Keratinocyte (primary cell): ENCODE measurements at regions not wholly inside any gene's neighbourhood (a gene's known extent, or its start where the extent isn't known, plus 50 kb on each side); places are given as distances from the start of the nearest gene placed in this dataset.

Experiments used
- DNase-seq: peaks from one replicate; pipeline ENCODE4 v3.0.0-alpha.2; 2011; ENCODE audit warnings: low read depth, missing footprints, low spot score
- FAIRE-seq: peaks from 2 replicates; lab custom pipeline; 2011; peaks lifted over from hg19 to GRCh38; lab: Jason Lieb, UNC
- H2AFZ ChIP-seq: 2 replicates; pipeline ENCODE4 v1.6.0; 2012; ENCODE audit warnings: low read length, control low read depth, inconsistent platforms; ENCODE audit not compliant: control insufficient read depth
- H3K27ac ChIP-seq: 2 replicates; pipeline ENCODE4 v1.5.1; 2011; ENCODE audit warnings: low read length; ENCODE audit not compliant: control insufficient read depth, insufficient read depth
- H3K27me3 ChIP-seq: 3 replicates; pipeline ENCODE4 v1.6.0; 2011; ENCODE audit warnings: low read length; ENCODE audit not compliant: control insufficient read depth, insufficient read depth; ENCODE audit errors: extremely low read depth
- H3K36me3 ChIP-seq, 2 experiments: 2 replicates in 1 of 2; 3 replicates in 1 of 2; pipeline ENCODE4 v1.5.1; 2011; ENCODE audit warnings: low read length in 2 of 2, mild to moderate bottlenecking in 1 of 2; ENCODE audit not compliant: control insufficient read depth in 2 of 2, insufficient read depth in 2 of 2; ENCODE audit errors: extremely low read depth in 1 of 2
- H3K4me1 ChIP-seq: 3 replicates; pipeline ENCODE4 v1.5.1; 2011; ENCODE audit warnings: low read length; ENCODE audit not compliant: control insufficient read depth, insufficient read depth; ENCODE audit errors: extremely low read depth
- H3K4me2 ChIP-seq: 3 replicates; pipeline ENCODE4 v1.6.0; 2011; ENCODE audit warnings: low read depth, low read length; ENCODE audit not compliant: control insufficient read depth, insufficient read depth; ENCODE audit errors: extremely low read depth
- H3K4me3 ChIP-seq, 3 experiments: fragments of 200-600 bp in 1 of 3; sonication (generic) in 1 of 3; 2 replicates in 2 of 3; 3 replicates in 1 of 3; pipeline ENCODE4 v1.5.1; 2011 to 2016; ENCODE audit warnings: low read length in 3 of 3, mild to moderate bottlenecking in 3 of 3, control low read depth in 2 of 3, inconsistent platforms in 1 of 3, low read depth in 1 of 3, mixed read lengths in 1 of 3, mixed run types in 1 of 3, moderate library complexity in 1 of 3; ENCODE audit not compliant: control insufficient read depth in 2 of 3, insufficient read depth in 2 of 3; ENCODE audit errors: extremely low read depth in 1 of 3
- H3K79me2 ChIP-seq: 2 replicates; pipeline ENCODE4 v1.6.0; 2012; ENCODE audit warnings: low read length; ENCODE audit not compliant: control insufficient read depth, insufficient read depth
- H3K9ac ChIP-seq: 3 replicates; pipeline ENCODE4 v1.6.0; 2011; ENCODE audit warnings: low read length; ENCODE audit not compliant: control insufficient read depth, insufficient read depth; ENCODE audit errors: extremely low read depth
- H3K9me1 ChIP-seq: 3 replicates; pipeline ENCODE4 v1.6.0; 2011; ENCODE audit warnings: low read length; ENCODE audit not compliant: control insufficient read depth, insufficient read depth; ENCODE audit errors: extremely low read depth
- H3K9me3 ChIP-seq: 2 replicates; pipeline ENCODE4 v1.5.1; 2012; ENCODE audit warnings: low read depth, low read length; ENCODE audit not compliant: control insufficient read depth
- H4K20me1 ChIP-seq: 3 replicates; pipeline ENCODE4 v1.6.0; 2011; ENCODE audit warnings: low read length; ENCODE audit not compliant: control insufficient read depth, insufficient read depth; ENCODE audit errors: extremely low read depth
- EZH2 ChIP-seq: IDR thresholded peaks from one replicate; pipeline ENCODE4 v1.6.1; 2012; ENCODE audit warnings: inconsistent platforms, mild to moderate bottlenecking, low read length, moderate library complexity
- dilution Hi-C: fragments of 300-500 bp; cut with MboI; formaldehyde crosslinking; loops from one replicate; pipeline ENCODE4 v1.7.0; 2020; ENCODE audit warnings: low sequenced_read_pairs; ENCODE audit not compliant: extremely low pct_ligation_motif_present
- TF ChIP-seq, protein P1 (sequence below), 3 experiments: IDR thresholded peaks in 1 of 3; conservative IDR thresholded peaks in 1 of 3; optimal IDR thresholded peaks in 1 of 3; 2 replicates in 2 of 3; 3 replicates in 1 of 3; pipeline versions ENCODE3 to v1.5.1; 2011; ENCODE audit warnings: low read length in 3 of 3, mild to moderate bottlenecking in 3 of 3, moderate library complexity in 2 of 3, control low read depth in 1 of 3, inconsistent platforms in 1 of 3; ENCODE audit not compliant: insufficient read depth in 2 of 3; ENCODE audit errors: extremely low read depth in 1 of 3

DNA sequence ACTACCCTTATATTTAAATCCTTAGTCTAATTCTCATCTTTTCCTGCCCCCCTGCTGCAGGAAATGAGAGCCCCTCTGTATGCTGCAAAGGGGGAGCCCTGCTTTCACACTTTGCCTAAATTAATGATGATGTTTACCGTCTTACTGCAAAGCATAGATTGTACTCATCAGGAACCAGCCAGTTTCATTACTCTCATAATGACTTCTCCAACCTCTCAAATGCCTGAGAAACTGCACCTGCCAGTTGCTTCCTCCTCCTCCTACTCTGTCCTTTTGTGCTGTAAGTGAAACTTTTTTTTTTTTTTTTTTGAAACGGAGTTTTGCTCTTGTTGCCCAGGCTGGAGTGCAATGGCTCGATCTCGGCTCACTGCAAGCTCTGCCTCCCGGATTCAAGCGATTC is 101.7 kb downstream of the ADSS2 start:
- TF ChIP-seq, protein P1, sequence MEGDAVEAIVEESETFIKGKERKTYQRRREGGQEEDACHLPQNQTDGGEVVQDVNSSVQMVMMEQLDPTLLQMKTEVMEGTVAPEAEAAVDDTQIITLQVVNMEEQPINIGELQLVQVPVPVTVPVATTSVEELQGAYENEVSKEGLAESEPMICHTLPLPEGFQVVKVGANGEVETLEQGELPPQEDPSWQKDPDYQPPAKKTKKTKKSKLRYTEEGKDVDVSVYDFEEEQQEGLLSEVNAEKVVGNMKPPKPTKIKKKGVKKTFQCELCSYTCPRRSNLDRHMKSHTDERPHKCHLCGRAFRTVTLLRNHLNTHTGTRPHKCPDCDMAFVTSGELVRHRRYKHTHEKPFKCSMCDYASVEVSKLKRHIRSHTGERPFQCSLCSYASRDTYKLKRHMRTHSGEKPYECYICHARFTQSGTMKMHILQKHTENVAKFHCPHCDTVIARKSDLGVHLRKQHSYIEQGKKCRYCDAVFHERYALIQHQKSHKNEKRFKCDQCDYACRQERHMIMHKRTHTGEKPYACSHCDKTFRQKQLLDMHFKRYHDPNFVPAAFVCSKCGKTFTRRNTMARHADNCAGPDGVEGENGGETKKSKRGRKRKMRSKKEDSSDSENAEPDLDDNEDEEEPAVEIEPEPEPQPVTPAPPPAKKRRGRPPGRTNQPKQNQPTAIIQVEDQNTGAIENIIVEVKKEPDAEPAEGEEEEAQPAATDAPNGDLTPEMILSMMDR (optimal IDR thresholded peaks at IDR 0.05 in 1 of 3, IDR thresholded peaks at IDR 0.05 in 1 of 3, conservative IDR thresholded peaks at IDR 0.05 in 1 of 3; ENCODE audit: extremely low read depth in 1 of 3, insufficient read depth in 2 of 3, low read length in 3 of 3), result no peak
- dilution Hi-C loops, result no loop called here

DNA sequence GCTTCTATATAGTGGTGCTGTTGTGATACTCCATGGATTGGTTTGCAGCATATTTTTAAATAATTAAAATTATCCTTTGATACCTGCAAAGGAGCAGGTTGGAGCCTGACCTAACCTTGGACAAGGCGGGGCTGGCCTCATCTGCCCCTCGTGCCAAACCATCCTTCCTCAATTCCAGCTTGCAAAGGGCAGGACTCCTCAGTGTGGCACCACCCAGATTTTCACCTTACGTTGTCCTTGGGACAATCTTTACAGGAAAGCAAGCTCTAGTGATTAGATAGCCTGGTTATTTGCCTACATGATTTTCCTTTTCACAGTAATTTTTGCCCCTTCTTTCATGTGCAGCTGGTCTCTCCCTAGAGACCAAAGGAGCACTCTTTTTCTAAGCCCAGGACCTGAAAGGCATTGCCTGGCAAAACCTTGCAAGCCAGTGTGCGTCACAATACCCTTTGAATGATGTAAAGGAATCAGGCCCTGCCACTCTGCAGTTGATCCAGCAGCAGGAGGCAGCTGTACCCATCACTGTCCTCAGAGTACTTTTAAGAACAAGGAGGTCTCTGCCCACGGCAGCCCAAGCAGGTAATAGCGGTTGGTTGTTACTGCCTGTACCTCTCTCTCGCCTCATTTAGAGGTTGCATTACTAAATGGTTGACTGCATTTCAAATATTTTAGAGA is 99.4 kb downstream of the ADSS2 start:
- Histone ChIP-seq H3K9me3 (no peaks in the 10 kb centered on the region), H2AFZ (no peak overlapping the region), H3K27me3 (no peaks in the 10 kb centered on the region), H3K9me1 (no peaks in the 10 kb centered on the region), H3K79me2 (no peaks in the 10 kb centered on the region), H3K4me1 (peaks cover 25% of the 10 kb centered on the region), H3K36me3 (no peaks in the 10 kb centered on the region), H3K9ac (no peak overlapping the region), H3K27ac (no peak overlapping the region), H4K20me1 (no peaks in the 10 kb centered on the region), H3K4me3 (no peak overlapping the region), H3K4me2 (no peak overlapping the region)
- FAIRE-seq (no peak), DNase-seq (no peak)
- dilution Hi-C loops, result no loop called here
- TF ChIP-seq EZH2, result no peak
- TF ChIP-seq, protein P1 (optimal IDR thresholded peaks at IDR 0.05 in 1 of 3, IDR thresholded peaks at IDR 0.05 in 1 of 3, conservative IDR thresholded peaks at IDR 0.05 in 1 of 3; ENCODE audit: extremely low read depth in 1 of 3, insufficient read depth in 2 of 3, low read length in 3 of 3), result no peak

More for the DNA sequence above, 101.7 kb downstream of the ADSS2 start:
- Histone ChIP-seq H3K4me1 (peaks cover 25% of the 10 kb centered on the region), H3K9ac (no peak overlapping the region), H2AFZ (no peak overlapping the region), H3K27me3 (no peaks in the 10 kb centered on the region), H3K4me2 (no peak overlapping the region), H3K27ac (no peak overlapping the region), H3K36me3 (no peaks in the 10 kb centered on the region), H3K9me1 (no peaks in the 10 kb centered on the region), H3K79me2 (no peaks in the 10 kb centered on the region), H3K9me3 (no peaks in the 10 kb centered on the region), H4K20me1 (no peaks in the 10 kb centered on the region), H3K4me3 (no peak overlapping the region)
- FAIRE-seq (no peak), DNase-seq (no peak)
